ENCODE measurements at regions not wholly inside any gene's neighbourhood (a gene's known extent, or its start where the extent isn't known, plus 50 kb on each side); places are given as distances from the start of the nearest gene placed in this dataset.

DNA sequence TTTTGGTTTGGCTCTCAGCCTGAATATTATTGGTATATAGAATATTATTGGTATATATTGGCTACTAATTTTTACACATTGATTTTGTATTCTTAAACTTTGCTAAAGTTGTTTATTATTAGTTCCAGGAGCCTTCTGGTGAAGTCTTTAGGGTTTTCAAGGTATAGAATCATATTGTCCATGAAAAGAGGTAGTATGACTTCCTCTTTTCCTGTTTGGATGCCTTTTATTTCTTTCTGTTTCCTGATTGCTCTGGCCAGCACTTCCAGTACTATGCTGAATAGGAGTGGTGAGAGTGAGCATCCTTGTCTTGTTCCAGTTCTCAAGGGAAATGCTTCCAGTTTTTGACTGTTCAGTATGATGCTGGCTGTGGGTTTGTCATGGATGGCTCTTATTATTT lies 107.3 kb upstream of the LIPC start:
- TF ChIP-seq, protein P1, sequence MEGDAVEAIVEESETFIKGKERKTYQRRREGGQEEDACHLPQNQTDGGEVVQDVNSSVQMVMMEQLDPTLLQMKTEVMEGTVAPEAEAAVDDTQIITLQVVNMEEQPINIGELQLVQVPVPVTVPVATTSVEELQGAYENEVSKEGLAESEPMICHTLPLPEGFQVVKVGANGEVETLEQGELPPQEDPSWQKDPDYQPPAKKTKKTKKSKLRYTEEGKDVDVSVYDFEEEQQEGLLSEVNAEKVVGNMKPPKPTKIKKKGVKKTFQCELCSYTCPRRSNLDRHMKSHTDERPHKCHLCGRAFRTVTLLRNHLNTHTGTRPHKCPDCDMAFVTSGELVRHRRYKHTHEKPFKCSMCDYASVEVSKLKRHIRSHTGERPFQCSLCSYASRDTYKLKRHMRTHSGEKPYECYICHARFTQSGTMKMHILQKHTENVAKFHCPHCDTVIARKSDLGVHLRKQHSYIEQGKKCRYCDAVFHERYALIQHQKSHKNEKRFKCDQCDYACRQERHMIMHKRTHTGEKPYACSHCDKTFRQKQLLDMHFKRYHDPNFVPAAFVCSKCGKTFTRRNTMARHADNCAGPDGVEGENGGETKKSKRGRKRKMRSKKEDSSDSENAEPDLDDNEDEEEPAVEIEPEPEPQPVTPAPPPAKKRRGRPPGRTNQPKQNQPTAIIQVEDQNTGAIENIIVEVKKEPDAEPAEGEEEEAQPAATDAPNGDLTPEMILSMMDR (IDR thresholded peaks at IDR 0.05), result no peak
- no peak for TF ChIP-seq POLR2A (IDR thresholded peaks at IDR 0.05)
